KOPT-K1 (cell line): ENCODE measurements at regions not wholly inside any gene's neighbourhood (a gene's known extent, or its start where the extent isn't known, plus 50 kb on each side); places are given as distances from the start of the nearest gene placed in this dataset.

Experiments used
- H3K27ac ChIP-seq: fragments of 200-600 bp; sonication (generic); 2 replicates; pipeline ENCODE4 v1.5.1; 2016; ENCODE audit warnings: antibody characterized with exemption, mild to moderate bottlenecking, low read depth, low read length; ENCODE audit not compliant: poor library complexity, severe bottlenecking
- H3K36me3 ChIP-seq: fragments of 200-600 bp; sonication (generic); 2 replicates; pipeline ENCODE4 v1.5.1; 2017; ENCODE audit warnings: antibody characterized with exemption, mild to moderate bottlenecking, low read length, moderate library complexity; ENCODE audit not compliant: insufficient read depth
- H3K9me3 ChIP-seq: fragments of 200-600 bp; sonication (generic); 2 replicates; pipeline ENCODE4 v1.5.1; 2017; ENCODE audit warnings: antibody characterized with exemption, low read length, mild to moderate bottlenecking; ENCODE audit not compliant: insufficient read depth, poor library complexity, severe bottlenecking

DNA sequence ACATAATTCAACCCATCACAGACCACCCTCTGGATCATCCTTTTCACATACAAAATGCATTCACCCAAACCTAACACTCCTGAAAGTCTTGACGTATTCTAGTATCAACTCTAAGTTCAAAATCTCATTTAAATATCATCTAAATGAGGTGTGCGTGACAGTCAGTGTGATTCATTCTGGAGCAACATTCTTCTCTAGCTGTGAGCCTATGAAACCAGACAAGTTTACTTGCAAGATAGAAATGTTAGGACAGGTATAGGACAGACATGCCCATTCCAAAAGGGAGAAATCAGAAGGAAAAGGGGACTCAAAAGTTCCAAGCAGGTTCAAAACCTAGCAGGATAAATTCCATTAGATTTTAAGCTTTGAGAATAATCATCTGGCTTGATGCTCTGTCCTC is 329.7 kb downstream of the CD83 start:
- Histone ChIP-seq H3K36me3 (no peaks in the 10 kb centered on the region), H3K9me3 (peaks cover 6% of the 10 kb centered on the region), H3K27ac (peak overlapping the region; percentile 100)

DNA sequence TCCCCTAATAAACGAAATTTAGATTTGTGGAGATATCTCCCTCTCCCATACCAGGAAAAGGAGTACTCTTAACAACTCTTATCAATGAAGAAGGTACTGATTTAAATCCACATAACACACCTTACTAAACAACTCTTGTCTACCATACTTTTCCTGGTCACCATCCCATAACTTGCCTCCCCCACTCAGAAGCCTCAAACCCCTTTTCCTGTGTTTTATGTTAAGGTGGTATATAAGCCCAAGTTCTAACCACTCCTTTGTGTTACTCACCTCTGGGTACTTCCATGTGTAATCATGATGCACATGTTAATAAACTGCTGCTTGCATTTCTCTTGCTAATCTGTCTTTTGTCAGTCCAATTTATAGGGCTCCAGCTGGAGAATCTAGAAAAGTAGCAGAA is 330.7 kb downstream of the CD83 start:
- peaks cover 6% of the 10 kb centered on the region for H3K9me3 ChIP-seq
- no peaks in the 10 kb centered on the region for H3K36me3 ChIP-seq
- H3K27ac ChIP-seq = peak overlapping the region; percentile 100

DNA sequence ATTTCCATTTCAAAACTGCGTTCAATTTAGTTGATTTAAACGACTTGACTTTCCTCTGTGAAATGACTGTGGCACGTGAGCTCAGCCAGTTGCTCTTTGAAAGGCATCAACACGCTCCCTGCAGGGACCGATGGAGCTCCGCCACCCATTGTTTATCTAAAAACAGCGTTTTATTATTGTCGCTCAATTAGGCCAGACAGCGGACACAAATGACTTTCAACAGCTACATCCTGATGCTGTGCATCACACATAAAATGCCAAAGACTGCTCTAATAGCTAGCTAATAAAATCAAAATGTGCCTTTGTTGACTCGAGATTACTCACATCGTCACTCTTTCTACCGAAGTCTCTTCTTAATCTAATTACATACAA is 332.5 kb downstream of the CD83 start:
- Histone ChIP-seq H3K27ac (peak overlapping the region; percentile 100), H3K36me3 (no peaks in the 10 kb centered on the region)

DNA sequence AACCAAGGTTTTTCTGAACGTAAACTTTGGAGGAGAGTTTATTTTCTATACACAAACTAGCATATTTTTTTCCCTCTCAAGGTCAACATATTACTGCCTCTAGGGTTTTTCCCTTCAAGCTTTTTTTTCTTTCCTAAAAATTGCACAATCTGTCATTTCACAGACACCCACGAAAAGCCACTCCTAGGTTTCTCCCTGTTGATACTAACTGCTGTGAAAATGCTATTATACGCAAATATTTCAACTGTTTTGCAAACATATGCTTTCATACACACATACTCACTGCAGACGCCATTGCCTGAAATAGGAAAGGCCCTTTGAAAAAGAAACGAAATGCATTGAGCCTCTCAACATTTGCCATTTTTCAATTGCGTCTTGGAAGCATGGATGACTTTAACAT is 333.0 kb downstream of the CD83 start:
- Histone ChIP-seq H3K27ac (peak overlapping the region; percentile 100), H3K9me3 (peaks cover 6% of the 10 kb centered on the region), H3K36me3 (no peaks in the 10 kb centered on the region)

More for the DNA sequence above, 332.5 kb downstream of the CD83 start:
- peaks cover 6% of the 10 kb centered on the region for H3K9me3 ChIP-seq

DNA sequence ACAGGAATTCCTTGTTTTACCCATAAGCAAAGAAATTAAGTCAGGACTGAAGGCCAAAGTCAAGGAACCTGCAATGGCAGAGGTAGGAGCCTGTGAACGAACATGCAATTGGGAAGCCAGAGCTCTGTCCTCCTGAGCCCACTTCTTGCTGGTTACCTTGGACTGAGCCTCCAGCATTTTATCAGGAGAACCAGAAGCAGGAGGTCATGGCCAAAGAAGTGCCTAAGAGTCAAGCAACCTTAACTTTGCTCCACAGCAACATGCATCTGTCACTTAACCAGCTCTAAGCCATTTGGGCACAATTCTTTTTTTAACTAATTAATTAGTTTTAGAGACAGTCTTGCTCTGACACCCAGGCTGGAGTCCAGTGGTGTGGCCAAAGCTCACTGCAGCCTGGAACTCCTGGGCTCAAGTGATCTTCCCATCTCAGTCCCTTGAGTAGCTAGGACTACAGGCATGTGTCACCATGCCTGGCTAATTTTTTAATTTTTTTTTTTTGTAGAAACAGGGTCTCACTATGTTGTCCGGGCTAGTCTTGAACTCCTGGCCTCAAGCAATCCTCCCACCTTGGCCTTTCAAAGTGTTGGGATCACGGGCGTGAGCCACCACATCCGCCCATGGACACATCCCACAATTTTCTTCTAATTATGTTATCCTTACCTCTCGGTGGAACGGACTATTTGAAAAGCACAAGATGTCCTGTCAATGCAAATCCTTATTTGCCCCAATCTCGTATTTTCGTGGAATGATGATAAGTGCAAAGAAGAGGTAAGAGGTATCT is 334.2 kb downstream of the CD83 start:
- Histone ChIP-seq H3K27ac (peak overlapping the region; percentile 100), H3K9me3 (peaks cover 6% of the 10 kb centered on the region), H3K36me3 (no peaks in the 10 kb centered on the region)

DNA sequence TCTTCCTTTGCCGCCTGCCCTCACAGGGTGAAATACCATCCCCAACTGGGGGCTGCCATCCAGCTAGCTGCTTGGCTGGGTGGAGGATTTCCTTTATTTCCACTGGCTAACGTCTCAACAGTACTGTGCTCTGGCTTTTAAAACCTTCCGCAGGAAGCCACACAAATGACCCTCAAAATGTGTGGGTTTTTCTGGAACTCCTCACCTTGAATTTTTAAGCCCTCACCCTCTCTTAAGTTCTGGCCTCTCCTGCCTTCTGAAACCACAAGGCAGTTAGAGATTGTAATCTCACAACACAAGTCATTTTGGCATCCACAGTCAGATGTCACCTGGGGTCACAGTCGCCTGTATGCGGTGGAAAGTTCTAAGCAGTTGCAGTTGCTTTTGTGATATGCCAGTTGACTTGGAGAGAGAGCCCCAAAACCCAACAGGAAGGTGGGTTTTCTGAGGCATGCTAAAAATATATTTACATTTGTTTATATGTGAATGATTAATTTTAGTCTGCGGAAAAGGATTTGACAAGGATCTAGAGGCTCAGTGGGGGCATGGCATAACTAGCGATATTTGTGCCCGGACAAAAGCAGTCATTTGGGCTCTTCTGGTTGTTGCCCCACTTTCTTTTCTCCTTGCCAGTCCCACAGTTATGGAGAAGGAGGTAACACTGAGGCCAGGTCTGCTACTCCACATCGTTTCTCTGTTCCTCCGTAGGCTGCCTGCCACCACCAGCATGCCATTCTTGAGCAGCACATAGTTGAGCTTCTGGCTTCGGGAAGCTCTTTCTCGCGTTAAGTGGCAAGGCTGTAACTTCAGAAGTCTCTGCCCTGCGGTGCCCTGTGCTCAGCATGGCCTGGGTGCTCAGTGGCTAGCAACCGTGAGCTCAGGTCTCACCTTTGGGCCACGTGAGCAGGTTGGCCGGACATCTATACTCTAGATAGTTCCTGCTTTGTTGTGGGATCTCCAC is 335.3 kb downstream of the CD83 start:
- H3K27ac ChIP-seq = peak overlapping the region; percentile 100

DNA sequence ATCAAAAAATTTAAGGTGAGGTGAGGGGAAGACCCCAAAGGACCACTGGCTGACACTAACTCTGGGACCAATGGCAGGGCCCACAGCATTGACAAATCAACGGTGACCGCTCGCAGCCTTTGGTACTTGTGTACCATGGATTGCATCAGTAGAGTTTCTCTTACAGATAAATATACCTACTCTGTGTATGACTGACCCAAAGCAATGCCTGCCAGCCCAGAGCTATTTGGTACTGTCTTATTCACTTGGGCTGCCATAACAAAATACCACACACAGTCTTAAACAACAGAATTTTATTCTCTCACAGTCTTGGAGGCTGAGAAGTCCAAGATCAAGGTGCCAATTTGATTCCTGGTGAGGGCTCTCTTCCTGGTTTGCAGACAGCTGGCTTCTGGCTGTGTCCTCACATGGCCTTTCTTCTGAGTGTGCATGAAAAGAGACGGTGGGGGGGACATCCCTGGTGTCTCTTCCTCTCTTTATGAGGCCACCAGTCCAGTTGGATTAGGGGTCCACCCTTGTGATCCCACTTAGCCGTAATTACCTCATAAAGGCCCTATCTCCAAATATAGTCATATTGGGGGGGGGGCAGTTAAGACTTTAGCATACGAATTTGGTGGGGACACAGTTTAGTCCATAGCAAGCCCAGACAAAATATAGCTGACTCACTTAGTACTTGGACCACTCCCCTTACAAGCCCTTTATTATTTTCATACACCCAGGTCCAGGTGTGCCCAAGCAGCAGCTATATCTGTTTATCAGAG is 336.3 kb downstream of the CD83 start:
- H3K9me3 ChIP-seq = no peaks in the 10 kb centered on the region
- H3K27ac ChIP-seq = peak overlapping the region; percentile 100
- H3K36me3 ChIP-seq = no peaks in the 10 kb centered on the region

More for the DNA sequence above, 335.3 kb downstream of the CD83 start:
- H3K9me3 ChIP-seq = peaks cover 4% of the 10 kb centered on the region
- H3K36me3 ChIP-seq = no peaks in the 10 kb centered on the region

DNA sequence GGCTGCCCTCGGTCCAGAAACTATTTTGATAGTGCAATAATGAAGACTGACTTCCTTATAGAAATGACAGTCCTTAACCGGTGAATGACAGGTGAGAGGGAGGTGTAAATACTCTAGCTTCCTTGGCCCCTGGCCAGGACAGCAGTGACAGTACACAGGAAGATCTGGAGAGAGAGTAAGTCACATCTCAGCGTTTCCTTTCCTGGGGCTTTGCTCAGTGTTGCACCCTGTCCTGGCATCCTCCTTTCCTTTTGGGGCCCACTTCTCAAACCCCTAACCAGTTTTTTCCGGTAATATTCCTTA is 336.9 kb downstream of the CD83 start:
- Histone ChIP-seq H3K36me3 (no peaks in the 10 kb centered on the region), H3K9me3 (peaks cover 3% of the 10 kb centered on the region), H3K27ac (peak overlapping the region; percentile 100)

DNA sequence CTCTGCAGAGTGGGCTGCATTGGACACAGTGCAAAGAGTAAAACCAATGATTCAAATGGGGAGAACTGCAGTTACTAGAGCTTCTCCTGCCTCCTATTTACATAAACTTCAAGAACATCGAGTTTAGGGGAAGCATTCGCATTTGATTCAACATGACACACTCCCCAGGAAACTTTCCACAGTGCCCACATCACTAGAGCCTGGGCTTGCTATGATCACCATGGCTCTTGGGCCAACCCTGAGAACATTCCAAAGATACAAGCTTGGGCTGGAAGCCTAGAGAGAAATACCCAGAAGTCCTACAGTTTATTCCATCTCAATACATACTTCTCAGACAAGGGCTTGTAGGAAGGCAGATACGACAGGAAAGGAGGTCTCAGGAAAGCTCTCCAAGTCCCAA is 337.9 kb downstream of the CD83 start:
- no peaks in the 10 kb centered on the region for H3K36me3 ChIP-seq
- H3K27ac ChIP-seq = peak overlapping the region; percentile 100
- H3K9me3 ChIP-seq = peaks cover 7% of the 10 kb centered on the region

DNA sequence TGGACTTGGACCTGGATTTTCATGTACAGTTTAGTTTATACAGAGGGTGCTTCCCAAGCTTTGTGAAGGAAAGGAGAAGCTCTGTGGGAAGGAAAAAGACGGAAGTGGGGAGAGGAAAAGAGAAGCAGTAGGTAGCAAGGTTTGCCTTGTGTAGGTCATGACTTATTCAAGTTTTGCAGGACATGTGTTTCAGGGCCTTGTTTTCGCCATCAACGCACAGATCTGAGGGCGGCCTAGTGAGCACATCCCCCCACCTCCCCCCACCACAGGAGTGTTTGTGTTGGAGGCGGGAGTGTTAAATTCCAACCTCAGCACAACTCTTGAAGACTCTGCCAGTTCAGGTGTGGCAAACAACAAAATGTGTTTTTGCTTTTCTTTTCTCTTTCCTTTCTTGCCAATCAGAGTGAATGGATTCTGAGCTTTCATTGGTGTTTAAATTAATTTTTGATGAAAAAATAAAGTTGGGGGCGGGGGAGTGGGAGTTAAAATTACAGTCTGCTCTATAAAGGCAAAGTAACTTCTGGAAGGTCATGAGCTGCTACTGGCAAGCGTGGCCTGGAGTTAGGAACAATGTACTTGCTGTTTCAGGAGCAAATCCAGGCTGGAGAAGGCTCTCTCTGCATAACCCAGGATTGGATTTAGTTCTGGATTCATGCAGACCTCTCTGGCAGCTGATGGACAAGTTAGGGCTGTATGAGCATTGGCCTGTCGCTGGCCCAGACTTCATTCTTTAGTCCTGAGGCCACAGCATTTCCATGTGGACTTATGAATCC is 338.5 kb downstream of the CD83 start:
- Histone ChIP-seq H3K9me3 (peaks cover 13% of the 10 kb centered on the region), H3K36me3 (no peaks in the 10 kb centered on the region), H3K27ac (peak overlapping the region; percentile 100)

DNA sequence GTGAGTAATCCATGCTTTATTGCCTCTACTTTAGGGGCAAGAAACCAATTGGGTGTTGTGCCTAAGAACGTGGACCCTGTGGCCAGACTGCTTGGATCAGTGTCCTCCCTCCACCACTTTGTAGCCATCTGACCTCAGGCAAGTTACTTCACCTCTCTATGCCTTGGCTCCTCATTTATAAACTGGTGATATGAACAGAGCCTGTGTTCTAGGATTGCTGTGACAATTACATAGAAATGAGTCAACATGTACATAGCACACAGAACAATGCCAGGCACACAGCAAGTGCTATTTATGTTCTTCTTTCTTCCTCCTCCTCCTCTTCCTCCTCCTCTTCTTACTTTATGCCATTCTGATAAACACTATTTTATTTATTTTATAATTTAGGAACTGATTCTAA is 339.4 kb downstream of the CD83 start:
- peak overlapping the region; percentile 100 for H3K27ac ChIP-seq
- peaks cover 22% of the 10 kb centered on the region for H3K9me3 ChIP-seq
- 0 out of 2 replicates have a peak, but pooled peaks cover 3% of the 10 kb centered on the region for H3K36me3 ChIP-seq

DNA sequence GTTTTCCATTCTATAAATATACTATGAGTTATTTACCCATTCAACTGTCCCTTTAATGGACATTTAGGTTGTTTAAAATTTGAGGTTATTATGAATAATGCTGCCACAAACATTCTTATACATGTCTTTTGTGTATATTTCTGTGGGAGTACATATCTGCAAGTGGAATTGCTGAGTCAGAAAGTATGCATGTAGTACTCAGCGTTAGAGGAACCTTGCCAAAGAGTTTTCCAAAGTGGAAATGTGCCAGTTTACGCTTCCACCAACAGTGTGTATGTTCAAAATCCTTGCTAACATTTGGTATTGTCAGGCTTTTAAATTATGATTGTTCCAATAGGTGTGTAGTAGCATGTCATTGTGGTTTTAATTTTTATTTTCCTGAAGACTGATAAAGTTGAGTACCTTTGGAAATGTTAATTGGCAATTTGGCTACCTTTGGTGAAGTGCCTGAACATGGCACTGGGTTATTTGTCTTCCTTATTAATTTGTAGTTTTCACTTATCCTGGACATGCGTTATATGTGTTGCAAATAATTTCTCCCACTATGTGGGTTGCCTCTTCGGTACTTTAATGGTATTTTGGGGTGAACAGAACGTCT is 341.2 kb downstream of the CD83 start:
- peak overlapping the region; percentile 100 for H3K27ac ChIP-seq
- H3K9me3 ChIP-seq = peaks cover 36% of the 10 kb centered on the region
- 0 out of 2 replicates have a peak, but pooled peaks cover 4% of the 10 kb centered on the region for H3K36me3 ChIP-seq

DNA sequence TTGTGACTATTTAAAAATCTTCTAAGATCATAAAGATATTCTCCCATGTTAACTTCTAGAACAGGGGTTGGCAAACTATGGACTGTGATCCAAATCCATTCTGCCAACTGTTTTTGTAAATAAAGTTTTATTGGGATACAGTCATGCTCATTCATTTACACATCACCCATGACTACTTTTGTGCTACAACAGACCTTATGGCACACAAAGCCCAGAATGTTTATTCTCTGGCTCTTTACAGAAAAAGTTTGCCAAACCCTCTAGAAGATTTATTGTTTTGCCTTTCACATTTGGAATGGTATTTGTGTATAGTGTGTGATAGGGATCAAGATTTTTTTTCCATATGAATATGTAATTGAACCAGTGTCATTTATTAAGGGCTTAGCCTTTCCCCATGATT is 341.7 kb downstream of the CD83 start:
- Histone ChIP-seq H3K36me3 (0 out of 2 replicates have a peak, but pooled peaks cover 4% of the 10 kb centered on the region), H3K27ac (no peak overlapping the region), H3K9me3 (peaks cover 41% of the 10 kb centered on the region)

DNA sequence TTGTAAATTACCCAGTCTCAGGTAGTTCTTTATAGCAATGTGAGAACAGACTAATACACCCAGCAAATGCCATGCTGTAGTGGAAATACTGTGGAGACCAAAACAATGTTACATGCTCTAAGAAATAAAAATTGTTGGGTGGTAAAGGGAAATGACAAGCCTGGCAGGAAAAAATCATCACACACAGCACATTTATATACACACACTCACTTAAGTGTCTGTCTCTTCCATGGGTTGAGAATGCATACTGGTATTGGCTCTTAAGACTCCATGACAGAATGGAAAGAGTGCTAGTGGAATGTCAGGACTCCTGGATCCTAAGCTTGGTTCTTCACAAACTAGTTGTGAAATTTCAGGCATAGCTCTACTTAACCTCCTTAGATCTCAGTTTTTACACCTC is 343.0 kb downstream of the CD83 start:
- peaks cover 51% of the 10 kb centered on the region for H3K9me3 ChIP-seq
- H3K36me3 ChIP-seq = 0 out of 2 replicates have a peak, but pooled peaks cover 4% of the 10 kb centered on the region
- H3K27ac ChIP-seq = peak overlapping the region; percentile 52
